ENCODE measurements at regions not wholly inside any gene's neighbourhood (a gene's known extent, or its start where the extent isn't known, plus 50 kb on each side); places are given as distances from the start of the nearest gene placed in this dataset.

GRCh38 chr4:159003420-159004253 is 99.2 kb upstream of the RAPGEF2 start:
- no peak for DNase-seq (ENCODE audit: extremely low read depth, low read depth)

GRCh38 chr4:159006202-159006601 is 96.7 kb upstream of the RAPGEF2 start:
- no peak for DNase-seq (ENCODE audit: extremely low read depth, low read depth)

GRCh38 chr4:159008671-159009070 is 94.2 kb upstream of the RAPGEF2 start:
- no peak for DNase-seq (ENCODE audit: extremely low read depth, low read depth)

GRCh38 chr4:159009521-159009920 is 93.4 kb upstream of the RAPGEF2 start:
- no peak for DNase-seq (ENCODE audit: extremely low read depth, low read depth)

- DNase-seq (ENCODE audit: extremely low read depth, low read depth) = no peak
Measured at GRCh38 chr4:159010100-159010499, 92.8 kb upstream of the RAPGEF2 start.

GRCh38 chr4:159010563-159011260 is 92.2 kb upstream of the RAPGEF2 start:
- no peak for DNase-seq (ENCODE audit: extremely low read depth, low read depth)

- DNase-seq (ENCODE audit: extremely low read depth, low read depth) = no peak
Measured at GRCh38 chr4:159012381-159012780, 90.5 kb upstream of the RAPGEF2 start.

GRCh38 chr4:159013692-159014091 is 89.2 kb upstream of the RAPGEF2 start:
- no peak for DNase-seq (ENCODE audit: extremely low read depth, low read depth)

GRCh38 chr4:159014859-159015258 is 88.0 kb upstream of the RAPGEF2 start:
- DNase-seq (ENCODE audit: extremely low read depth, low read depth) = no peak

- no peak for DNase-seq (ENCODE audit: extremely low read depth, low read depth)
Measured at GRCh38 chr4:159015841-159016240, 87.0 kb upstream of the RAPGEF2 start.

- DNase-seq (ENCODE audit: extremely low read depth, low read depth) = no peak
Measured at GRCh38 chr4:159016593-159017024, 86.3 kb upstream of the RAPGEF2 start.

GRCh38 chr4:159017323-159018026 is 85.4 kb upstream of the RAPGEF2 start:
- DNase-seq (ENCODE audit: extremely low read depth, low read depth) = no peak

- DNase-seq (ENCODE audit: extremely low read depth, low read depth) = no peak
Measured at GRCh38 chr4:159018062-159018629, 84.7 kb upstream of the RAPGEF2 start.

- DNase-seq (ENCODE audit: extremely low read depth, low read depth) = no peak
Measured at GRCh38 chr4:159019356-159019755, 83.5 kb upstream of the RAPGEF2 start.

GRCh38 chr4:159021597-159022385 is 81.1 kb upstream of the RAPGEF2 start:
- DNase-seq (ENCODE audit: extremely low read depth, low read depth) = no peak

GRCh38 chr4:159023741-159024140 is 79.1 kb upstream of the RAPGEF2 start:
- DNase-seq (ENCODE audit: extremely low read depth, low read depth) = no peak

GRCh38 chr4:159024266-159024665 is 78.6 kb upstream of the RAPGEF2 start:
- no peak for DNase-seq (ENCODE audit: extremely low read depth, low read depth)

- DNase-seq (ENCODE audit: extremely low read depth, low read depth) = no peak
Measured at GRCh38 chr4:159024828-159025227, 78.1 kb upstream of the RAPGEF2 start.

- no peak for DNase-seq (ENCODE audit: extremely low read depth, low read depth)
Measured at GRCh38 chr4:159026329-159026728, 76.5 kb upstream of the RAPGEF2 start.

GRCh38 chr4:159027535-159027934 is 75.3 kb upstream of the RAPGEF2 start:
- no peak for DNase-seq (ENCODE audit: extremely low read depth, low read depth)

Data from NCI-H460 (cell line).